NB4 (cell line): ENCODE measurements at regions not wholly inside any gene's neighbourhood (a gene's known extent, or its start where the extent isn't known, plus 50 kb on each side); places are given as distances from the start of the nearest gene placed in this dataset.

Experiments
- DNase-seq: peaks from one replicate; pipeline ENCODE4 v3.0.0; 2010; ENCODE audit warnings: low read depth
- H3K4me3 ChIP-seq: one replicate; pipeline ENCODE4 v1.5.1; 2011; ENCODE audit warnings: mild to moderate bottlenecking, low read depth, low read length, moderate library complexity
- CTCF ChIP-seq: IDR thresholded peaks from one replicate; pipeline ENCODE4 v1.5.1; 2012; ENCODE audit warnings: low read depth, low read length
- MAX ChIP-seq: IDR thresholded peaks from 2 replicates; pipeline ENCODE4 v1.6.1; 2011; ENCODE audit warnings: low read depth, low read length
- MYC ChIP-seq: IDR thresholded peaks from 2 replicates; pipeline ENCODE4 v1.6.1; 2011; ENCODE audit warnings: low read depth, low read length
- POLR2A ChIP-seq: IDR thresholded peaks from 2 replicates; pipeline ENCODE4 v1.6.1; 2011; ENCODE audit warnings: mild to moderate bottlenecking; ENCODE audit not compliant: insufficient read length; ENCODE audit errors: extremely low read depth

GRCh38 chr4:173924561-173924960 lies 358.9 kb downstream of the FBXO8 start:
- DNase-seq, result peak; percentile 7
- no peak for TF ChIP-seq MAX
- TF ChIP-seq CTCF, result no peak
- TF ChIP-seq MYC, result no peak
- no peak for TF ChIP-seq POLR2A
- no peak overlapping the region for H3K4me3 ChIP-seq

- H3K4me3 ChIP-seq, result no peak overlapping the region
- DNase-seq, result no peak
- TF ChIP-seq POLR2A (no peak), CTCF (no peak), MAX (no peak), MYC (no peak)
Measured at GRCh38 chr4:173919861-173920260, 363.6 kb downstream of the FBXO8 start.

- no peak for TF ChIP-seq CTCF
- no peak for TF ChIP-seq MAX
- DNase-seq, result no peak
- no peak overlapping the region for H3K4me3 ChIP-seq
Measured at GRCh38 chr4:173919196-173919595, 364.3 kb downstream of the FBXO8 start.

GRCh38 chr4:173917255-173917960 lies 366.1 kb downstream of the FBXO8 start:
- no peak for DNase-seq
- TF ChIP-seq MYC (no peak), CTCF (no peak), POLR2A (no peak), MAX (no peak)
- no peak overlapping the region for H3K4me3 ChIP-seq

- TF ChIP-seq CTCF, result no peak
- no peak for TF ChIP-seq MAX
- no peak for TF ChIP-seq POLR2A
- TF ChIP-seq MYC, result no peak
- no peak for DNase-seq
- no peak overlapping the region for H3K4me3 ChIP-seq
Measured at GRCh38 chr4:173913496-173913895, 370.0 kb downstream of the FBXO8 start.

GRCh38 chr4:173912384-173912783 lies 371.1 kb downstream of the FBXO8 start:
- TF ChIP-seq POLR2A (no peak), CTCF (no peak), MAX (no peak)
- no peak overlapping the region for H3K4me3 ChIP-seq
- DNase-seq, result no peak
